Activated CD8-positive, alpha-beta memory T cell treated with anti-CD3 and anti-CD28 coated beads for 36 hours (primary cell): ENCODE measurements at regions not wholly inside any gene's neighbourhood (a gene's known extent, or its start where the extent isn't known, plus 50 kb on each side); places are given as distances from the start of the nearest gene placed in this dataset.
"Not testable (repeated sequence)": the region's sequence is repeated elsewhere in the genome, so short reads cannot be mapped to it uniquely, and the experiment has no call there.

Experiments used
- CTCF ChIA-PET: fragments of 350-600 bp; sonication (Branson Sonifier 250); formaldehyde crosslinking; loops from one replicate; lab custom pipeline; 2021; ENCODE audit warnings: antibody characterized with exemption; lab: Charles Lee
- POLR2A ChIA-PET: fragments of 350-600 bp; sonication (Branson Sonifier 250); formaldehyde crosslinking; loops from one replicate; lab custom pipeline; 2021; ENCODE audit warnings: antibody characterized with exemption; lab: Charles Lee

- ChIA-PET CTCF (no interaction called here), POLR2A (no interaction called here)
These were observed 607.4 kb upstream of the B3GAT1 start for GRCh38 chr11:135019343-135019871.

GRCh38 chr11:135017296-135017695 is 605.3 kb upstream of the B3GAT1 start:
- POLR2A ChIA-PET = no interaction called here
- CTCF ChIA-PET = no interaction called here

GRCh38 chr11:135015966-135016365 is 603.9 kb upstream of the B3GAT1 start:
- ChIA-PET CTCF (no interaction called here), POLR2A (no interaction called here)

GRCh38 chr11:135011313-135011712 is 599.3 kb upstream of the B3GAT1 start:
- POLR2A ChIA-PET, CTCF ChIA-PET: not testable (repeated sequence)

GRCh38 chr11:135009125-135009524 is 597.1 kb upstream of the B3GAT1 start:
- ChIA-PET CTCF (no interaction called here), POLR2A (no interaction called here)

- ChIA-PET POLR2A (no interaction called here), CTCF (no interaction called here)
These were observed 596.4 kb upstream of the B3GAT1 start for GRCh38 chr11:135008412-135008811.

GRCh38 chr11:135008001-135008405 is 596.0 kb upstream of the B3GAT1 start:
- ChIA-PET POLR2A (no interaction called here), CTCF (no interaction called here)

GRCh38 chr11:135006800-135007199 is 594.8 kb upstream of the B3GAT1 start:
- CTCF ChIA-PET = no interaction called here
- POLR2A ChIA-PET = no interaction called here

- POLR2A ChIA-PET = no interaction called here
- CTCF ChIA-PET = no interaction called here
These were observed 592.5 kb upstream of the B3GAT1 start for GRCh38 chr11:135004495-135004894.

- ChIA-PET CTCF (no interaction called here), POLR2A (no interaction called here)
These were observed 590.2 kb upstream of the B3GAT1 start for GRCh38 chr11:135002236-135002635.

GRCh38 chr11:135001581-135001980 is 589.5 kb upstream of the B3GAT1 start:
- ChIA-PET POLR2A (no interaction called here), CTCF (no interaction called here)

- CTCF ChIA-PET, POLR2A ChIA-PET: not testable (repeated sequence)
These were observed 589.0 kb upstream of the B3GAT1 start for GRCh38 chr11:135001065-135001464.

GRCh38 chr11:134999590-134999989 is 587.5 kb upstream of the B3GAT1 start:
- ChIA-PET POLR2A (no interaction called here), CTCF (no interaction called here)

GRCh38 chr11:134997652-134998320 is 585.7 kb upstream of the B3GAT1 start:
- CTCF ChIA-PET = no interaction called here

GRCh38 chr11:134995741-134996140 is 583.7 kb upstream of the B3GAT1 start:
- ChIA-PET POLR2A (no interaction called here), CTCF (no interaction called here)

More at GRCh38 chr11:134997652-134998320, 585.7 kb upstream of the B3GAT1 start:
- POLR2A ChIA-PET = no interaction called here

- ChIA-PET POLR2A (no interaction called here), CTCF (no interaction called here)
These were observed 582.4 kb upstream of the B3GAT1 start for GRCh38 chr11:134994431-134994830.

GRCh38 chr11:134993691-134994243 is 581.7 kb upstream of the B3GAT1 start:
- CTCF ChIA-PET = no interaction called here
- POLR2A ChIA-PET = no interaction called here

GRCh38 chr11:134992981-134993380 is 580.9 kb upstream of the B3GAT1 start:
- CTCF ChIA-PET = no interaction called here
- POLR2A ChIA-PET = no interaction called here

- POLR2A ChIA-PET = no interaction called here
- CTCF ChIA-PET = no interaction called here
These were observed 576.5 kb upstream of the B3GAT1 start for GRCh38 chr11:134988495-134988894.

- ChIA-PET CTCF (no interaction called here), POLR2A (no interaction called here)
These were observed 575.8 kb upstream of the B3GAT1 start for GRCh38 chr11:134987822-134988221.

GRCh38 chr11:134987223-134987768 is 575.3 kb upstream of the B3GAT1 start:
- POLR2A ChIA-PET = no interaction called here
- CTCF ChIA-PET = no interaction called here
